Esophagus muscularis mucosa (tissue), 4 donors: ENCODE measurements at regions not wholly inside any gene's neighbourhood (a gene's known extent, or its start where the extent isn't known, plus 50 kb on each side); places are given as distances from the start of the nearest gene placed in this dataset.

ENCODE experiments used
- DNase-seq: peaks from one replicate; pipeline ENCODE4 v3.0.0-alpha.2; 2017; ENCODE audit errors: extremely low spot score
- H3K27ac ChIP-seq, 4 donors: fragments of 200-600 bp; sonication (generic); replicated peaks in 1 of 4; 1 replicate in 3 of 4; 2 replicates in 1 of 4; pipeline ENCODE4 v1.5.1; 2016 to 2019; ENCODE audit warnings: mild to moderate bottlenecking in 1 of 4
- H3K27me3 ChIP-seq, 4 donors: fragments of 200-600 bp; sonication (generic); one replicate each; pipeline versions ENCODE4 v1.5.1 to v1.6.0; 2016 to 2019
- H3K36me3 ChIP-seq, 4 donors: fragments of 200-600 bp; sonication (generic); one replicate each; pipeline ENCODE4 v1.5.1; 2016 to 2019
- H3K4me1 ChIP-seq, 4 donors: fragments of 200-600 bp; sonication (generic); one replicate each; pipeline ENCODE4 v1.5.1; 2016 to 2019
- H3K4me3 ChIP-seq, 4 donors: fragments of 200-600 bp; sonication (generic); 1 replicate in 2 of 4; 2 replicates in 2 of 4; pipeline ENCODE4 v1.5.1; 2016 to 2019; ENCODE audit warnings: mild to moderate bottlenecking in 4 of 4, moderate library complexity in 1 of 4
- H3K9me3 ChIP-seq, 4 donors: fragments of 200-600 bp; sonication (generic); 1 replicate in 3 of 4; 2 replicates in 1 of 4; pipeline ENCODE4 v1.5.1; 2016 to 2019
- CTCF ChIP-seq, 3 experiments: fragments of 200-600 bp in 2 of 3; fragments of 450-650 bp in 1 of 3; sonication (generic) in 2 of 3; IDR thresholded peaks; one replicate each; pipeline ENCODE4 v1.5.1; 2017 to 2019; ENCODE audit warnings: antibody characterized with exemption in 3 of 3, mild to moderate bottlenecking in 2 of 3, moderate library complexity in 1 of 3
- EP300 ChIP-seq: sonication (generic); formaldehyde crosslinking; IDR thresholded peaks from one replicate; pipeline ENCODE4 v1.6.1; 2017; ENCODE audit warnings: antibody characterized with exemption
- POLR2A ChIP-seq: fragments of 450-650 bp; IDR thresholded peaks from one replicate; pipeline ENCODE4 v1.6.1; 2017; ENCODE audit warnings: antibody characterized with exemption, moderate library complexity, mild to moderate bottlenecking, low read depth
- POLR2AphosphoS5 ChIP-seq, 2 donors: sonication (generic); formaldehyde crosslinking; IDR thresholded peaks; one replicate each; pipeline ENCODE4 v1.6.1; 2017; ENCODE audit warnings: antibody characterized with exemption in 2 of 2
- WGBS: methylation state at CpG from one replicate; pipeline ENCODE4 v1.1.5; 2018; 5-methylcytosine and 5-hydroxymethylcytosine counted together
- intact Hi-C: fragments of 100-400 bp; cut with DNase I; formaldehyde crosslinking; loops from one replicate; pipeline ENCODE4 v1.15.1; 2023

DNA sequence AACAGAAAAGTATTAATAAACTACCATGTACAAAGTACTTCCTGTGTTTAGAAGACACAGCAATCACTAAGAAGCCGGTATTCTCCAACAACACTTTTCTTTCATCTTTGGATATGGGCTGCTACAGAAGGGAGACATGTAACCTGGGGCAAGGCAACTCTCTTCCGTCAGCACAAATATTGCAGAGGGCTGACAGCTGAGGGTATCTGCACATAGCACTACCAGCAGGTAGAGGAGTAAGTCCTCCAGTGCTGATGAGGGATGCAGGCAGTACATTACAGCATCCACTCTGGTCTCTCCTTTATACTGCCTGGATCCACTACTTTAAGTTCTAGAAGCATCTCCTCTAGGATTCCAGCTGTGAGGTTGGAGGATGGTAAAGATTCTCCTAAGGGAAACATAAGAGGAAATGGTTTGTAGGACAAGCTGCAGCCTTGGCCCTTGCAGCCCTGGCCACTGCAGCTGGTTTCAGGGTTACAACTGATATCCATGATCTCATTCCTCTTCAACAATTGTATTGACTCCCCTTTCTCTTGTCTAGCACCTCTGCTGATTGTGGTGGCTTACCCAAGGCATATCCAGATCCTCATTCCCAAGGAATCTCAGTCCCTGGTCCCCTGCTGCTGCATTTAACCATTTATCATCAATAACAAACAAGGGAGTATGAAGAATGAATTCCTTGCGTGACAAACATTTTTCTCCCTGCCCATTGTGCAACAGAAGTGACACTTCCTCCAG is 110.7 kb upstream of the ADGRF1 start:
- intact Hi-C loops = no loop called here
- TF ChIP-seq CTCF (IDR thresholded peaks at IDR 0.05) = no peak
- no peak for TF ChIP-seq EP300
- TF ChIP-seq POLR2A = no peak
- TF ChIP-seq POLR2AphosphoS5 (IDR thresholded peaks at IDR 0.05) = no peak
- Histone ChIP-seq H3K27ac (no peak overlapping the region), H3K9me3 (no peaks in the 10 kb centered on the region), H3K4me3 (no peak overlapping the region), H3K27me3 (no peaks in the 10 kb centered on the region), H3K4me1 (peaks cover 0 to 6% (median 4%) of the 10 kb centered on the region in 4 donors), H3K36me3 (no peaks in the 10 kb centered on the region)
- WGBS = 72% methylated on average over 3 of the region's 3 CpGs
- DNase-seq = peak; percentile 37

DNA sequence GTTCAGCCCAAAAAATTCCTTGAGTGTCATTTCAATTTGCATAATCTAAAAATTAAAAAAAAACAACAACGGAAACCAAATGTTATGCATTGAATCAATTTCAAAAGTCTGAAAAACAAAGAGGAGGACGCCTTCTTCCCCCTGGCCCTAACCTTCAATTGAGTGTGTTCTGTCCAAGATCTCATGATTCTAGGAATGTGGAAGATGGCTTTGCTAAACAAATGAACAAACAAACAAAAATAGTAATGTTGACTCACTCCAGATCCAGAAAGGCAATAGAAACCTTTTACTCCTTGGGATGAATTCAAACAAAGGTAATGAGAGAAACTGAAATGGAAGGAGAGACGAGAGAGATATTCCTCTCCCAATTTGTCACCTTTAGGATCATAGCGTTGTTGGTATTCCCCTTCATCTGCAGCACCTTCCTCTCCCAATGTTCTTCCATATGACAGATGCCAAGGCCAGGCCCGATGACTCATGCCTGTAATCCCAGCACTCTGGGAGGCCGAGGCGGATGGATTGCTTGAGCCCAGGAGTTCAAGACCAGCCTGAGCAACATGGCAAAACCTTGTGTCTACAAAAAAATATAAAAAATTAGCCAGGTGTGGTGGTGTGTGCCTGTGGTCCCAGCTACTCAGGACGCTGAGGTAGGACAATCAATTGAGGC is 109.2 kb upstream of the ADGRF1 start:
- Histone ChIP-seq H3K27me3 (no peaks in the 10 kb centered on the region), H3K27ac (no peak overlapping the region), H3K36me3 (no peaks in the 10 kb centered on the region), H3K4me1 (peaks cover 6 to 21% (median 19%) of the 10 kb centered on the region in 4 donors), H3K4me3 (no peak overlapping the region), H3K9me3 (no peaks in the 10 kb centered on the region)
- no peak for DNase-seq
- TF ChIP-seq POLR2A (no peak), POLR2AphosphoS5 (IDR thresholded peaks at IDR 0.05) (no peak), EP300 (no peak), CTCF (IDR thresholded peaks at IDR 0.05) (no peak)
- intact Hi-C loops = no loop called here
- WGBS = 95% methylated on average over 8 of the region's 8 CpGs

GRCh38 chr6:47149554-47149953 is 107.4 kb upstream of the ADGRF1 start:
- WGBS = 77% methylated on average over 2 of the region's 2 CpGs
- TF ChIP-seq POLR2AphosphoS5 (IDR thresholded peaks at IDR 0.05) = no peak
- no peak for TF ChIP-seq CTCF (IDR thresholded peaks at IDR 0.05)
- no peak for TF ChIP-seq EP300
- no peak for TF ChIP-seq POLR2A
- Histone ChIP-seq H3K36me3 (no peaks in the 10 kb centered on the region), H3K9me3 (no peaks in the 10 kb centered on the region), H3K27ac (no peak overlapping the region), H3K4me3 (no peak overlapping the region), H3K27me3 (no peaks in the 10 kb centered on the region), H3K4me1 (peaks cover 6 to 39% (median 36%) of the 10 kb centered on the region in 4 donors)
- intact Hi-C loops = loop anchor here (5.0 kb wide), 1 partner anchor 158 kb away; the partner anchor contains the start of gene TNFRSF21
- peak; percentile 24 for DNase-seq

DNA sequence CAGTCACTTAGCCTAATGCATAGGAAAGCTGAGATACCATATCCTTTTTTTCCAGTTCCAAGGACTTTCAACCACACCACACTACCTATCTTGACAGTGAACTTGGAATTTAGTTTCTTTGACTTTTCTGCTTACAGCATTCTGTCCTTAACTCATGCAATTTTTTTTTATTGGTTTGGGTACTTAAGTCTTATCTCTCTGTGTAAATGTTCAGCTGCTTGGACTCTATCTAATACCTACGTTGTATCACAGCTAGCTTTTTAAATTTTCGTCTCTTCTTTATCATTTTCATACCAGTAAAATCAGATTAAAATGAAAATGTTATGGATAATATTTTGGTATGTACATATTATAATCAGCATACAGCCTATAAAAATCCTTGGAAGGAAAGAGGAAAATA is 106.9 kb upstream of the ADGRF1 start:
- TF ChIP-seq POLR2A = no peak
- TF ChIP-seq CTCF (IDR thresholded peaks at IDR 0.05) = no peak
- no peak for TF ChIP-seq EP300
- TF ChIP-seq POLR2AphosphoS5 (IDR thresholded peaks at IDR 0.05) = no peak
- no peaks in the 10 kb centered on the region for H3K27me3 ChIP-seq
- 91% methylated on average over 2 of the region's 2 CpGs for WGBS
- H3K4me3 ChIP-seq = no peak overlapping the region
- DNase-seq = no peak
- intact Hi-C loops = loop anchor here (5.0 kb wide), 1 partner anchor 158 kb away; the partner anchor contains the start of gene TNFRSF21
- H3K27ac ChIP-seq = no peak overlapping the region
- peaks cover 6 to 42% (median 38%) of the 10 kb centered on the region in 4 donors for H3K4me1 ChIP-seq
- H3K9me3 ChIP-seq = no peaks in the 10 kb centered on the region
- no peaks in the 10 kb centered on the region for H3K36me3 ChIP-seq
